GM15510 (cell line): ENCODE measurements at regions not wholly inside any gene's neighbourhood (a gene's known extent, or its start where the extent isn't known, plus 50 kb on each side); places are given as distances from the start of the nearest gene placed in this dataset.

Source experiments
- POLR2A ChIP-seq: IDR thresholded peaks from 3 replicates; pipeline ENCODE4 v1.6.1; 2011; ENCODE audit warnings: borderline replicate concordance; ENCODE audit not compliant: insufficient read length; ENCODE audit errors: extremely low read depth

GRCh38 chr21:24183077-24183476 is 1424.2 kb downstream of the MRPL39 start:
- no peak for TF ChIP-seq POLR2A

- no peak for TF ChIP-seq POLR2A
These were observed 1428.2 kb downstream of the MRPL39 start for GRCh38 chr21:24179110-24179509.

- no peak for TF ChIP-seq POLR2A
These were observed 1432.2 kb downstream of the MRPL39 start for GRCh38 chr21:24175106-24175505.

- no peak for TF ChIP-seq POLR2A
These were observed 1435.5 kb downstream of the MRPL39 start for GRCh38 chr21:24171736-24172135.

GRCh38 chr21:24163539-24163938 is 1443.7 kb downstream of the MRPL39 start:
- no peak for TF ChIP-seq POLR2A

- no peak for TF ChIP-seq POLR2A
These were observed 1446.8 kb downstream of the MRPL39 start for GRCh38 chr21:24160528-24160927.

GRCh38 chr21:24153137-24153536 is 1454.1 kb downstream of the MRPL39 start:
- TF ChIP-seq POLR2A: no peak

- no peak for TF ChIP-seq POLR2A
These were observed 1456.5 kb downstream of the MRPL39 start for GRCh38 chr21:24150753-24151152.

- TF ChIP-seq POLR2A: no peak
These were observed 1458.8 kb downstream of the MRPL39 start for GRCh38 chr21:24148461-24148860.

- TF ChIP-seq POLR2A: no peak
These were observed 1459.6 kb downstream of the MRPL39 start for GRCh38 chr21:24147674-24148073.

GRCh38 chr21:24131056-24131455 is 1476.2 kb downstream of the MRPL39 start:
- TF ChIP-seq POLR2A: no peak

GRCh38 chr21:24127651-24128050 is 1479.6 kb downstream of the MRPL39 start:
- no peak for TF ChIP-seq POLR2A

GRCh38 chr21:24123785-24124184 is 1483.5 kb downstream of the MRPL39 start:
- TF ChIP-seq POLR2A: no peak

GRCh38 chr21:24118738-24119459 is 1488.4 kb downstream of the MRPL39 start:
- no peak for TF ChIP-seq POLR2A

GRCh38 chr21:24115141-24115540 is 1492.1 kb downstream of the MRPL39 start:
- no peak for TF ChIP-seq POLR2A

- TF ChIP-seq POLR2A: no peak
These were observed 1495.3 kb downstream of the MRPL39 start for GRCh38 chr21:24112020-24112419.

- TF ChIP-seq POLR2A: no peak
These were observed 1496.4 kb downstream of the MRPL39 start for GRCh38 chr21:24110846-24111245.
